ENCODE measurements at regions not wholly inside any gene's neighbourhood (a gene's known extent, or its start where the extent isn't known, plus 50 kb on each side); places are given as distances from the start of the nearest gene placed in this dataset.

GRCh38 chr1:72570815-72571214 lies 288.5 kb upstream of the NEGR1 start:
- H3K4me2 ChIP-seq (ENCODE audit: low read length), result no peak overlapping the region
- no peak overlapping the region for H3K9ac ChIP-seq (ENCODE audit: low read length)
- H3K18ac ChIP-seq (ENCODE audit: low read length), result no peak overlapping the region
- H3K36me3 ChIP-seq (ENCODE audit: control insufficient read depth, insufficient read depth, low read length), result no peaks in the 10 kb centered on the region
- no peak for DNase-seq
- no peak overlapping the region for H2BK120ac ChIP-seq (ENCODE audit: low read depth, low read length)
- H4K5ac ChIP-seq (ENCODE audit: low read length), result no peak overlapping the region
- WGBS (ENCODE audit: extremely low coverage, insufficient coverage, low lambda C conversion rate), result no CpG with 5 or more reads among the region's 2 CpGs
- no peak overlapping the region for H3K23ac ChIP-seq (ENCODE audit: low read length)
- H3K79me1 ChIP-seq (ENCODE audit: low read length), result no peaks in the 10 kb centered on the region
- no peak overlapping the region for H3K27ac ChIP-seq (ENCODE audit: low read depth, low read length)
- no peak overlapping the region for H3K56ac ChIP-seq (ENCODE audit: low read length)
- H2AK5ac ChIP-seq (ENCODE audit: low read length), result no peak overlapping the region
- no peak overlapping the region for H4K8ac ChIP-seq (ENCODE audit: low read depth, low read length)
- no peak overlapping the region for H2BK15ac ChIP-seq (replicated peaks; ENCODE audit: low read depth)
- H3K4me1 ChIP-seq (ENCODE audit: control insufficient read depth, low read depth, low read length), result no peaks in the 10 kb centered on the region
- no peak overlapping the region for H3K4ac ChIP-seq (ENCODE audit: low read depth, low read length)
- no peak overlapping the region for H3K4me3 ChIP-seq (ENCODE audit: low read length)
- no peak overlapping the region for H2BK5ac ChIP-seq (ENCODE audit: low read length)
- H3K27me3 ChIP-seq (ENCODE audit: insufficient read depth, low read length, poor library complexity), result no peaks in the 10 kb centered on the region
- no peaks in the 10 kb centered on the region for H3K79me2 ChIP-seq (ENCODE audit: control insufficient read depth, insufficient read depth, low read length)

GRCh38 chr1:72568113-72568512 lies 285.8 kb upstream of the NEGR1 start:
- H3K27me3 ChIP-seq (ENCODE audit: insufficient read depth, low read length, poor library complexity), result no peaks in the 10 kb centered on the region
- no peak overlapping the region for H3K4me2 ChIP-seq (ENCODE audit: low read length)
- no peak overlapping the region for H3K4ac ChIP-seq (ENCODE audit: low read depth, low read length)
- no peak overlapping the region for H3K18ac ChIP-seq (ENCODE audit: low read length)
- H2BK120ac ChIP-seq (ENCODE audit: low read depth, low read length), result no peak overlapping the region
- no peak overlapping the region for H2AK5ac ChIP-seq (ENCODE audit: low read length)
- H3K4me1 ChIP-seq (ENCODE audit: control insufficient read depth, low read depth, low read length), result no peaks in the 10 kb centered on the region
- DNase-seq, result peak; percentile 63
- H2BK5ac ChIP-seq (ENCODE audit: low read length), result no peak overlapping the region
- H4K5ac ChIP-seq (ENCODE audit: low read length), result no peak overlapping the region
- H3K9ac ChIP-seq (ENCODE audit: low read length), result no peak overlapping the region
- H3K27ac ChIP-seq (ENCODE audit: low read depth, low read length), result no peak overlapping the region
- H4K8ac ChIP-seq (ENCODE audit: low read depth, low read length), result no peak overlapping the region
- H3K79me2 ChIP-seq (ENCODE audit: control insufficient read depth, insufficient read depth, low read length), result no peaks in the 10 kb centered on the region
- H3K79me1 ChIP-seq (ENCODE audit: low read length), result no peaks in the 10 kb centered on the region
- no CpG with 5 or more reads among the region's 1 CpG for WGBS (ENCODE audit: extremely low coverage, insufficient coverage, low lambda C conversion rate)
- no peak overlapping the region for H3K4me3 ChIP-seq (ENCODE audit: low read length)
- H3K56ac ChIP-seq (ENCODE audit: low read length), result no peak overlapping the region
- H3K23ac ChIP-seq (ENCODE audit: low read length), result no peak overlapping the region
- no peaks in the 10 kb centered on the region for H3K36me3 ChIP-seq (ENCODE audit: control insufficient read depth, insufficient read depth, low read length)
- no peak overlapping the region for H2BK15ac ChIP-seq (replicated peaks; ENCODE audit: low read depth)

DNA sequence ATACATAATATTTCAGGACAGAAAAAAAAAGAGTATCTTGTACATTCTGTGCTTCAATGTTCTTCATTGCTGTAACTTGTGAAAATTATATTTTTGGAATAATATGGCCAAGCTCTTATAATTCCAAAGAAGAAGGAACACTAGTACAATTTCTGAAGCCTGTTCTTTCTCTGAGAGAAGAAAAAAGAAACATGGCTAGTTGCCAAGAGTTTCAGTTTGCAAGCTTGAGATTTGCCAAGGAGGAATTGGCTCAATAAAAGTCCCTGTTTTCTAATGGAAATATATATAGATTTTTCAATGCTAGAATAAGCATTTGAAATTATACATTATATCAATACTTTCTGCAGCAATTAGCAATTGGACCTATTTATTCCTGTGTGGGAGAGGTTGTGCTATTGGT lies 285.2 kb upstream of the NEGR1 start:
- Histone ChIP-seq H3K79me1 (ENCODE audit: low read length) (no peaks in the 10 kb centered on the region), H2BK5ac (ENCODE audit: low read length) (no peak overlapping the region), H3K27ac (ENCODE audit: low read depth, low read length) (no peak overlapping the region), H3K4me2 (ENCODE audit: low read length) (no peak overlapping the region), H3K4ac (ENCODE audit: low read depth, low read length) (no peak overlapping the region), H3K4me1 (ENCODE audit: control insufficient read depth, low read depth, low read length) (no peaks in the 10 kb centered on the region), H2AK5ac (ENCODE audit: low read length) (no peak overlapping the region), H4K5ac (ENCODE audit: low read length) (no peak overlapping the region), H4K8ac (ENCODE audit: low read depth, low read length) (no peak overlapping the region), H3K18ac (ENCODE audit: low read length) (no peak overlapping the region), H3K56ac (ENCODE audit: low read length) (no peak overlapping the region), H3K23ac (ENCODE audit: low read length) (no peak overlapping the region), H2BK120ac (ENCODE audit: low read depth, low read length) (no peak overlapping the region), H3K79me2 (ENCODE audit: control insufficient read depth, insufficient read depth, low read length) (no peaks in the 10 kb centered on the region), H3K27me3 (ENCODE audit: insufficient read depth, low read length, poor library complexity) (no peaks in the 10 kb centered on the region), H3K9ac (ENCODE audit: low read length) (no peak overlapping the region), H2BK15ac (replicated peaks; ENCODE audit: low read depth) (no peak overlapping the region), H3K4me3 (ENCODE audit: low read length) (no peak overlapping the region), H3K36me3 (ENCODE audit: control insufficient read depth, insufficient read depth, low read length) (no peaks in the 10 kb centered on the region)
- no peak for DNase-seq

- H3K36me3 ChIP-seq (ENCODE audit: control insufficient read depth, insufficient read depth, low read length), result no peaks in the 10 kb centered on the region
- H3K79me1 ChIP-seq (ENCODE audit: low read length), result no peaks in the 10 kb centered on the region
- no peaks in the 10 kb centered on the region for H3K79me2 ChIP-seq (ENCODE audit: control insufficient read depth, insufficient read depth, low read length)
- no peaks in the 10 kb centered on the region for H3K27me3 ChIP-seq (ENCODE audit: insufficient read depth, low read length, poor library complexity)
- H2BK15ac ChIP-seq (replicated peaks; ENCODE audit: low read depth), result no peak overlapping the region
- H2AK5ac ChIP-seq (ENCODE audit: low read length), result no peak overlapping the region
- H3K4me3 ChIP-seq (ENCODE audit: low read length), result no peak overlapping the region
- H3K27ac ChIP-seq (ENCODE audit: low read depth, low read length), result no peak overlapping the region
- H4K5ac ChIP-seq (ENCODE audit: low read length), result no peak overlapping the region
- H3K9ac ChIP-seq (ENCODE audit: low read length), result no peak overlapping the region
- H3K4me1 ChIP-seq (ENCODE audit: control insufficient read depth, low read depth, low read length), result no peaks in the 10 kb centered on the region
- no peak overlapping the region for H3K18ac ChIP-seq (ENCODE audit: low read length)
- H2BK120ac ChIP-seq (ENCODE audit: low read depth, low read length), result no peak overlapping the region
- no peak overlapping the region for H4K8ac ChIP-seq (ENCODE audit: low read depth, low read length)
- H3K4me2 ChIP-seq (ENCODE audit: low read length), result no peak overlapping the region
- no peak overlapping the region for H2BK5ac ChIP-seq (ENCODE audit: low read length)
- no peak overlapping the region for H3K56ac ChIP-seq (ENCODE audit: low read length)
- H3K23ac ChIP-seq (ENCODE audit: low read length), result no peak overlapping the region
- no CpG with 5 or more reads among the region's 5 CpGs for WGBS (ENCODE audit: extremely low coverage, insufficient coverage, low lambda C conversion rate)
- DNase-seq, result no peak
- H3K4ac ChIP-seq (ENCODE audit: low read depth, low read length), result no peak overlapping the region
Measured at GRCh38 chr1:72564749-72565148, 282.4 kb upstream of the NEGR1 start.

- Histone ChIP-seq H2BK5ac (ENCODE audit: low read length) (no peak overlapping the region), H3K27me3 (ENCODE audit: insufficient read depth, low read length, poor library complexity) (no peaks in the 10 kb centered on the region), H3K4me3 (ENCODE audit: low read length) (no peak overlapping the region), H4K8ac (ENCODE audit: low read depth, low read length) (no peak overlapping the region), H3K4me1 (ENCODE audit: control insufficient read depth, low read depth, low read length) (no peaks in the 10 kb centered on the region), H3K27ac (ENCODE audit: low read depth, low read length) (no peak overlapping the region), H3K18ac (ENCODE audit: low read length) (no peak overlapping the region), H2BK120ac (ENCODE audit: low read depth, low read length) (no peak overlapping the region), H4K5ac (ENCODE audit: low read length) (no peak overlapping the region), H3K79me1 (ENCODE audit: low read length) (no peaks in the 10 kb centered on the region), H3K56ac (ENCODE audit: low read length) (no peak overlapping the region), H3K79me2 (ENCODE audit: control insufficient read depth, insufficient read depth, low read length) (no peaks in the 10 kb centered on the region), H3K23ac (ENCODE audit: low read length) (no peak overlapping the region), H3K4me2 (ENCODE audit: low read length) (no peak overlapping the region), H2AK5ac (ENCODE audit: low read length) (no peak overlapping the region), H3K4ac (ENCODE audit: low read depth, low read length) (no peak overlapping the region), H3K9ac (ENCODE audit: low read length) (no peak overlapping the region), H3K36me3 (ENCODE audit: control insufficient read depth, insufficient read depth, low read length) (no peaks in the 10 kb centered on the region), H2BK15ac (replicated peaks; ENCODE audit: low read depth) (no peak overlapping the region)
- no CpG with 5 or more reads among the region's 1 CpG for WGBS (ENCODE audit: extremely low coverage, insufficient coverage, low lambda C conversion rate)
- peak; percentile 71 for DNase-seq
Measured at GRCh38 chr1:72557446-72558049, 275.2 kb upstream of the NEGR1 start.

GRCh38 chr1:72547412-72547811 lies 265.1 kb upstream of the NEGR1 start:
- Histone ChIP-seq H4K8ac (ENCODE audit: low read depth, low read length) (no peak overlapping the region), H3K79me1 (ENCODE audit: low read length) (no peaks in the 10 kb centered on the region), H3K27ac (ENCODE audit: low read depth, low read length) (no peak overlapping the region), H3K4ac (ENCODE audit: low read depth, low read length) (no peak overlapping the region), H3K4me3 (ENCODE audit: low read length) (no peak overlapping the region), H3K4me2 (ENCODE audit: low read length) (no peak overlapping the region), H3K79me2 (ENCODE audit: control insufficient read depth, insufficient read depth, low read length) (no peaks in the 10 kb centered on the region), H4K5ac (ENCODE audit: low read length) (no peak overlapping the region), H2BK120ac (ENCODE audit: low read depth, low read length) (no peak overlapping the region), H3K27me3 (ENCODE audit: insufficient read depth, low read length, poor library complexity) (no peaks in the 10 kb centered on the region), H3K18ac (ENCODE audit: low read length) (no peak overlapping the region), H3K4me1 (ENCODE audit: control insufficient read depth, low read depth, low read length) (no peaks in the 10 kb centered on the region), H2AK5ac (ENCODE audit: low read length) (no peak overlapping the region), H3K23ac (ENCODE audit: low read length) (no peak overlapping the region), H2BK5ac (ENCODE audit: low read length) (no peak overlapping the region), H3K36me3 (ENCODE audit: control insufficient read depth, insufficient read depth, low read length) (no peaks in the 10 kb centered on the region), H3K9ac (ENCODE audit: low read length) (no peak overlapping the region), H3K56ac (ENCODE audit: low read length) (no peak overlapping the region), H2BK15ac (replicated peaks; ENCODE audit: low read depth) (no peak overlapping the region)
- no CpG with 5 or more reads among the region's 1 CpG for WGBS (ENCODE audit: extremely low coverage, insufficient coverage, low lambda C conversion rate)
- peak; percentile 26 for DNase-seq

Data from mesendoderm (in vitro differentiated cells).